HG03457 (cell line): ENCODE measurements at regions not wholly inside any gene's neighbourhood (a gene's known extent, or its start where the extent isn't known, plus 50 kb on each side); places are given as distances from the start of the nearest gene placed in this dataset.
"Not testable (repeated sequence)": the region's sequence is repeated elsewhere in the genome, so short reads cannot be mapped to it uniquely, and the experiment has no call there.

Experiments used
- ATAC-seq: cut with Tn5 transposase; IDR thresholded peaks from one replicate; pipeline ENCODE4 v1.9.1; 2021; ENCODE audit warnings: moderate number of reproducible peaks; ENCODE audit not compliant: unreplicated experiment

- not testable (repeated sequence) for ATAC-seq
Observed at GRCh38 chr11:96882622-96883021, 492.8 kb downstream of the JRKL start.

- ATAC-seq: no peak
Observed at GRCh38 chr11:96885405-96885804, 495.6 kb downstream of the JRKL start.

GRCh38 chr11:96885912-96886311 is 496.1 kb downstream of the JRKL start:
- no peak for ATAC-seq

GRCh38 chr11:96893988-96894387 is 504.2 kb downstream of the JRKL start:
- ATAC-seq: no peak

- no peak for ATAC-seq
Observed at GRCh38 chr11:96894587-96894986, 504.8 kb downstream of the JRKL start.

- ATAC-seq: no peak
Observed at GRCh38 chr11:96899971-96900370, 510.2 kb downstream of the JRKL start.

- no peak for ATAC-seq
Observed at GRCh38 chr11:96905143-96905542, 515.3 kb downstream of the JRKL start.

GRCh38 chr11:96905663-96906062 is 515.9 kb downstream of the JRKL start:
- no peak for ATAC-seq

GRCh38 chr11:96906476-96906875 is 516.7 kb downstream of the JRKL start:
- ATAC-seq: no peak

GRCh38 chr11:96925862-96926261 is 536.0 kb downstream of the JRKL start:
- ATAC-seq: no peak

GRCh38 chr11:96940227-96940626 is 550.4 kb downstream of the JRKL start:
- no peak for ATAC-seq

GRCh38 chr11:96942855-96943254 is 553.0 kb downstream of the JRKL start:
- no peak for ATAC-seq

- ATAC-seq: no peak
Observed at GRCh38 chr11:96943970-96944369, 554.2 kb downstream of the JRKL start.

- ATAC-seq: no peak
Observed at GRCh38 chr11:96948066-96948465, 558.3 kb downstream of the JRKL start.

GRCh38 chr11:96949464-96949863 is 559.7 kb downstream of the JRKL start:
- no peak for ATAC-seq

GRCh38 chr11:96954587-96955242 is 564.9 kb downstream of the JRKL start:
- ATAC-seq: no peak

GRCh38 chr11:96960476-96960875 is 570.7 kb downstream of the JRKL start:
- no peak for ATAC-seq

- no peak for ATAC-seq
Observed at GRCh38 chr11:96960926-96961325, 571.1 kb downstream of the JRKL start.

GRCh38 chr11:96961931-96962330 is 572.1 kb downstream of the JRKL start:
- no peak for ATAC-seq

- no peak for ATAC-seq
Observed at GRCh38 chr11:96963375-96963774, 573.6 kb downstream of the JRKL start.

GRCh38 chr11:96964661-96965060 is 574.8 kb downstream of the JRKL start:
- ATAC-seq: no peak

GRCh38 chr11:96967616-96968015 is 577.8 kb downstream of the JRKL start:
- ATAC-seq: no peak

GRCh38 chr11:96969251-96969650 is 579.4 kb downstream of the JRKL start:
- ATAC-seq: no peak
